ENCODE measurements at regions not wholly inside any gene's neighbourhood (a gene's known extent, or its start where the extent isn't known, plus 50 kb on each side); places are given as distances from the start of the nearest gene placed in this dataset.

DNA sequence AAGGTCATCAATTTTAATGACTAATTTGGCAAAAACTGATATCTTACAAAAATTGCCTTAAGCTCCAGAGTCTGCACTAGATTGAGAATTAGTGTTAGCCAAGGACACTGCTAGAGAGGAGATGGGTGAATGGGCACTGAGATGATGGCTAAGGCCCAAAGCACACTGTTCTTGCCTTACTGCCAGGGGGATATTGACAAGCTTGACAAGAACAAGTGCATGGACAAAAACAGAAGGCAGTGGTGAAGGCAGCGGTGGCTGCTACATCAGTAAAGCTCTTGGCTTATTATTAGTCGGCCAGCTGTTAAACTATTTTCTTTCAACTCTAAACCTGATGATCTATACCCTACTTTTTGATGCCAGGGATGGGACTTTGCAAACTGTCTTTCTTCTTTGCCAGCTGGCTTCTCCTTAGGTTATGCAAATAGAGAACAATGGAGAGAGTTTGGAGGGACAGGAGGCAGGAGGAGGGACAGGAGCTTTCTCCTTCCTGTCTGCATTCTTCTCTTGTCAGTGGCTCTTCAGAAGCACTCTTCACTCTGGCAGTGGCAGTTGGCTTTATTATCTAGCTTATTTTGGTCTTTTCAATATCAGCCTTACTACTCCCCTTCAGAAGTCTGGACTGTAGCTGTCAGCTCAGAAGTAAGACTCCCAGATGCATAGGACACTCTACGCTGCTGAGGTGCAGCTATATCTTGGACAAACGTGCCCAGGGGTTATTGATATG, 853.5 kb upstream of the TMPRSS15 start:
- Mint-ChIP-seq H3K9me3 (peaks cover 2 to 15% (median 5%) of the 10 kb centered on the region in 5 donors), H3K36me3 (no peaks in the 10 kb centered on the region), H3K27me3 (no peaks in the 10 kb centered on the region), H3K4me1 (no peaks in the 10 kb centered on the region), H3K4me3 (no peak overlapping the region), H3K27ac (no peak overlapping the region)
- Histone ChIP-seq H3K4me3 (ENCODE audit: low read length) (no peak overlapping the region), H3K27me3 (ENCODE audit: insufficient read depth, low read length, poor library complexity, severe bottlenecking) (no peaks in the 10 kb centered on the region), H3K9me3 (ENCODE audit: low read length) (no peaks in the 10 kb centered on the region), H3K36me3 (ENCODE audit: insufficient read depth, low read length) (no peaks in the 10 kb centered on the region), H3K4me1 (ENCODE audit: insufficient read depth, low read length) (no peaks in the 10 kb centered on the region), H3K27ac (ENCODE audit: low read depth, low read length) (no peak overlapping the region)
- ChIA-PET POLR2A (no interaction called here), CTCF (no interaction called here)
- DNase-seq: no peak

DNA sequence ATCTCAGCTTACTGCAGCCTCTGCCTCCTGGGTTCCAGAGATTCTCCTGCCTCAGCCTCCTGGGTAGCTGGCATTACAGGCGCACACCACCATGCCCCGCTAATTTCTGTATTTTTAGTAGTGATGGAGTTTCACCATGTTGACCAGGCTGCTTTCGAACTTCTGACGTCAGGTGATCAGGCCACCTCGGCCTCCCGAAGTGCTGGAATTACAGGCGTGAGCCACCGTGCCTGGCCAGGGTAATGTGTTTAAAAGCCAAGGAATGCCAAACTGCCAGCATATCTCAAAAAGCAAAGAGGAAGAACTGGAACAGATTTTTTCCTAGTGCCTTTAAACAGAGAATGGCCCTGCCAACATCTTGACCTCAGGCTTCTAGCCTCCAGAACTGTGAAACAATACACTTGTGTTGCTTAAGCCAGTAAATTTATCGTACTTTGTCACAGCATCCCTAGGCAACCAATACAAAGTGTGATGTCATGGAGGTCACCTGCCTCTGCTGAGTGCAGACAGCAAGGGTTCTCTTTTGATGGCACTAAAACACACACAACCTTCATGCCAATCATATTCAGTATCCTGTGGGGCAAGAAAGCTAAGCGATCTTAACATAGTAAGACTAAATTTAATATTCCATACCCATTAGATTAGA, 858.3 kb upstream of the TMPRSS15 start:
- no peak overlapping the region for H3K27ac Mint-ChIP-seq
- H3K27me3 Mint-ChIP-seq: no peaks in the 10 kb centered on the region
- no peaks in the 10 kb centered on the region for H3K4me1 Mint-ChIP-seq
- Histone ChIP-seq H3K4me3 (ENCODE audit: low read length) (no peak overlapping the region), H3K27ac (ENCODE audit: low read depth, low read length) (no peak overlapping the region), H3K4me1 (ENCODE audit: insufficient read depth, low read length) (no peaks in the 10 kb centered on the region), H3K36me3 (ENCODE audit: insufficient read depth, low read length) (no peaks in the 10 kb centered on the region), H3K27me3 (ENCODE audit: insufficient read depth, low read length, poor library complexity, severe bottlenecking) (no peaks in the 10 kb centered on the region), H3K9me3 (ENCODE audit: low read length) (no peaks in the 10 kb centered on the region)
- DNase-seq: no peak
- H3K4me3 Mint-ChIP-seq: no peak overlapping the region
- ChIA-PET CTCF (no interaction called here), POLR2A (no interaction called here)
- peaks cover 1 to 16% (median 7%) of the 10 kb centered on the region in 5 donors for H3K9me3 Mint-ChIP-seq
- H3K36me3 Mint-ChIP-seq: no peaks in the 10 kb centered on the region

DNA sequence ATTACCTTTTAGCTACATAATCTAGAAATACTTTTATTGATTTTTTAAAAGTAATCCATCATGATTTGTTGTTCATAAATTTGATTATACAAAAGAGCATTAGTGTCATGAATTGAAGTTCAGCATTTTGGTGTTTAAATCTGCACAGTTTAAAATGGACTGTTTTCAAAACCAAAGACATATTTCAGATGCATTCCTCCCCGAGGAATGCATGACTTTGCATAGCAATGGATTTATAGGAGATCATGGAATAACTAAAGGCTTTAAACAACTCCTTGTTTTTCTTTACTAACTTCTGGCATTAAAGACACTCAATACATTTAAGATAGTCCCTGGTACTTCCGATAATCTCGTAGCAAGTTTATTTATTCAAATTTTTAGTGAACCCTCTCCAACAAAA, 863.1 kb upstream of the TMPRSS15 start:
- Histone ChIP-seq H3K4me3 (ENCODE audit: low read length) (no peak overlapping the region), H3K27me3 (ENCODE audit: insufficient read depth, low read length, poor library complexity, severe bottlenecking) (no peaks in the 10 kb centered on the region), H3K9me3 (ENCODE audit: low read length) (no peaks in the 10 kb centered on the region), H3K4me1 (ENCODE audit: insufficient read depth, low read length) (no peaks in the 10 kb centered on the region), H3K27ac (ENCODE audit: low read depth, low read length) (no peak overlapping the region), H3K36me3 (ENCODE audit: insufficient read depth, low read length) (no peaks in the 10 kb centered on the region)
- H3K27ac Mint-ChIP-seq: no peak overlapping the region
- no peaks in the 10 kb centered on the region for H3K27me3 Mint-ChIP-seq
- H3K36me3 Mint-ChIP-seq: no peaks in the 10 kb centered on the region
- no peaks in the 10 kb centered on the region for H3K4me1 Mint-ChIP-seq
- no peak for DNase-seq
- peaks cover 0 to 17% (median 5%) of the 10 kb centered on the region in 5 donors for H3K9me3 Mint-ChIP-seq
- ChIA-PET POLR2A (no interaction called here), CTCF (no interaction called here)
- no peak overlapping the region for H3K4me3 Mint-ChIP-seq

DNA sequence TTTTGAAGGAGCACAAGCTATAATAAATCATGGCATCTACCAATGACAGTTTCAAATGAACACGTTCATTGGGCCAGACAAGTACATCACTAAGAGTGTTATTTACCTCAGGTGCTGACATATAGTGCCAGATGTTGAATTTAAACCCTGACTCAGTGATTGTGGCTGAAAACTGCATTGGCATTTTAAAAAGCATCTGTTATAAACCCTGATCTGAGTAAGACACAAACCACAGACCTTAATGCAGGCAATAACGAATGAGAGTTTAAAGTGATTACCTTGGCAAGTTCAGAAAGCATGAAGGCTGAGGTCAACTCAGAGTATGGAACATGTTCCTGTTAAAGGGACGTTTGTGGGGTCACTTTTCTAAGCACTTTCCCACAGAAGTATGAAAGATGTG, 865.1 kb upstream of the TMPRSS15 start:
- CTCF ChIA-PET: no interaction called here
- peaks cover 0 to 22% (median 5%) of the 10 kb centered on the region in 5 donors for H3K9me3 Mint-ChIP-seq
- H3K4me1 Mint-ChIP-seq: no peaks in the 10 kb centered on the region
- DNase-seq: no peak
- Histone ChIP-seq H3K36me3 (ENCODE audit: insufficient read depth, low read length) (no peaks in the 10 kb centered on the region), H3K27me3 (ENCODE audit: insufficient read depth, low read length, poor library complexity, severe bottlenecking) (no peaks in the 10 kb centered on the region), H3K9me3 (ENCODE audit: low read length) (no peaks in the 10 kb centered on the region), H3K4me1 (ENCODE audit: insufficient read depth, low read length) (no peaks in the 10 kb centered on the region), H3K4me3 (ENCODE audit: low read length) (no peak overlapping the region), H3K27ac (ENCODE audit: low read depth, low read length) (no peak overlapping the region)
- POLR2A ChIA-PET: no interaction called here
- H3K27ac Mint-ChIP-seq: no peak overlapping the region
- no peaks in the 10 kb centered on the region for H3K27me3 Mint-ChIP-seq
- no peaks in the 10 kb centered on the region for H3K36me3 Mint-ChIP-seq
- no peak overlapping the region for H3K4me3 Mint-ChIP-seq

DNA sequence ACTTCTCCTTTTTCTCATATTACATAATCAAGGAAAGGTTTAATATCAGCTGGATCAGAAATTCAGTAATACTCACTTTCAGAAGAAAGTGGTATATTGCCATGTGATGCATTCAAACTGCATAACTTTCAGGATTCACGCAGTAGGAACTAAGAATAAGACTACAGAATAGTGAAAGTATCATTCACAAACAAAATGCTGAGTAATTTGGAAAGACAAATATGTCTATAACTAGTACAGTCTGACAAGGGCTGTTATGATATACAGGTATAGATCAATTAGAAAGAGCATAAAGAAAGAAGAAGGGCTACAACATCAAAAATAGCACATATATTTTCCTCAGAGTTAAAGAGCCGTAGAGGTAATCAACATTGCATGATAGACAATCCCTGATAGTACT, 871.5 kb upstream of the TMPRSS15 start:
- ChIA-PET CTCF (no interaction called here), POLR2A (no interaction called here)
- Histone ChIP-seq H3K36me3 (ENCODE audit: insufficient read depth, low read length) (no peaks in the 10 kb centered on the region), H3K27ac (ENCODE audit: low read depth, low read length) (no peak overlapping the region), H3K27me3 (ENCODE audit: insufficient read depth, low read length, poor library complexity, severe bottlenecking) (no peaks in the 10 kb centered on the region), H3K4me3 (ENCODE audit: low read length) (no peak overlapping the region), H3K4me1 (ENCODE audit: insufficient read depth, low read length) (no peaks in the 10 kb centered on the region), H3K9me3 (ENCODE audit: low read length) (no peaks in the 10 kb centered on the region)
- Mint-ChIP-seq H3K27ac (no peak overlapping the region), H3K4me1 (no peaks in the 10 kb centered on the region), H3K27me3 (no peaks in the 10 kb centered on the region), H3K9me3 (peaks cover 1 to 42% (median 9%) of the 10 kb centered on the region in 5 donors), H3K36me3 (no peaks in the 10 kb centered on the region), H3K4me3 (no peak overlapping the region)
- no peak for DNase-seq

DNA sequence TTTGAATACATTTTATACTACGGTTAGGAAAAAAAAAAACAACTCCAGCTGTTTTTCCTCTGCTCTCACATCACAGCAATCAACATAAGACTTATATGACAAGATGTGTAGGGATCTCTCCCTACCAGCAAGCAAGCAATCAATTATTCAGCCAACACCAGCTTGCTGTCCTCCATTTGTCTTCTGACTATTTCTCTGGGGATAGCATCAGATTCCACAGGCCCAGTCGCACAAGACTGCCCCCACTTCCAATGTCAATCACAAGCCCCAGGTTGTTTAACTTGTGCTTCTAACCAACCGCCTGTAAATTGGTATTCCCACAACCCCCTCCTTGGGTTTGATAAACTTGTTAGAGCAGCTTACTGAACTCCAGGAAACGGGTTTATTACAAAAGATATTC, 873.1 kb upstream of the TMPRSS15 start:
- Mint-ChIP-seq H3K27ac (no peak overlapping the region), H3K9me3 (peaks cover 1 to 35% (median 9%) of the 10 kb centered on the region in 5 donors), H3K4me1 (no peaks in the 10 kb centered on the region), H3K27me3 (no peaks in the 10 kb centered on the region), H3K4me3 (no peak overlapping the region), H3K36me3 (no peaks in the 10 kb centered on the region)
- no peak for DNase-seq
- no peak overlapping the region for H3K4me3 ChIP-seq (ENCODE audit: low read length)
- no peaks in the 10 kb centered on the region for H3K36me3 ChIP-seq (ENCODE audit: insufficient read depth, low read length)
- ChIA-PET CTCF (no interaction called here), POLR2A (no interaction called here)
- H3K9me3 ChIP-seq (ENCODE audit: low read length): no peaks in the 10 kb centered on the region
- H3K27ac ChIP-seq (ENCODE audit: low read depth, low read length): no peak overlapping the region
- H3K27me3 ChIP-seq (ENCODE audit: insufficient read depth, low read length, poor library complexity, severe bottlenecking): no peaks in the 10 kb centered on the region
- H3K4me1 ChIP-seq (ENCODE audit: insufficient read depth, low read length): no peaks in the 10 kb centered on the region

DNA sequence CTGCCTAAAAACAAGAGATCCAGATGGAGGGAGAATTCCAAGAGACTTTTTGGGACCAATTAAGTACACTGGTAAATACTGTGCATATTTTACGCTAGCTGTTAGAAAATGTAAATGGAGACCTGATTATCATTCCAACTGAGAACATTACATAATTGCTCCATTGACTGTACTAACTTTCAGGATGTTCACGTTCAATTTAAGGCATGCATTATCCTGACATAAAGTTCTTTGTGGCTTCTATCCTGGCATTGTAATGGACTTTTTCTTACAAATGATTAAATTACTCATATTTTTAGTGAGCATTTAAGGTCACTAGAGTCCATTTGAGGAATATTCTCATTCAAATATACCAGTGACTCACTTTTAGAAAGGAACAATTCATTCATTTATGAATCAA, 883.3 kb upstream of the TMPRSS15 start:
- Histone ChIP-seq H3K27ac (ENCODE audit: low read depth, low read length) (no peak overlapping the region), H3K27me3 (ENCODE audit: insufficient read depth, low read length, poor library complexity, severe bottlenecking) (no peaks in the 10 kb centered on the region), H3K4me3 (ENCODE audit: low read length) (no peak overlapping the region), H3K4me1 (ENCODE audit: insufficient read depth, low read length) (no peaks in the 10 kb centered on the region), H3K9me3 (ENCODE audit: low read length) (no peaks in the 10 kb centered on the region), H3K36me3 (ENCODE audit: insufficient read depth, low read length) (no peaks in the 10 kb centered on the region)
- H3K4me1 Mint-ChIP-seq: no peaks in the 10 kb centered on the region
- CTCF ChIA-PET: no interaction called here
- H3K9me3 Mint-ChIP-seq: peaks cover 0 to 17% (median 9%) of the 10 kb centered on the region in 5 donors
- no peak overlapping the region for H3K4me3 Mint-ChIP-seq
- DNase-seq: no peak
- H3K27me3 Mint-ChIP-seq: peaks cover 0 to 2% of the 10 kb centered on the region in 2 donors
- POLR2A ChIA-PET: no interaction called here
- H3K27ac Mint-ChIP-seq: no peak overlapping the region
- no peaks in the 10 kb centered on the region for H3K36me3 Mint-ChIP-seq

DNA sequence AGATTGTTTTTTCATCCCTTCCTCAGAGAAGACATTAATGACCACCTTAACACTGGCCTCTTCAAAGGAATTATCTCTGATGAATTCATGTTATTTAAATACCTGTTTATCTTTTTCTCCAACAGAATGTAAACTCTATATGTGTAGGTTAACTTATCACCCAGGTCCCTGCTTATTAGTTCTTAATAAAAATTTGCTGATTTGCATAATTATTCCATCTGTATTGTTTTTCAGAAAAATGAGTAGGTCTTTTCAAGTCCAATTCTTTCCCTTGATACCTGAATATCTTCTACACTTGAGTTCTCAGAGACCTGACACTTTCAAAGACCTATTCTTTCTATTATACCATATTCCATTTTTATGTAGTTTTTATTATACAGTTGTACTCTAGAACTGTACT, 886.7 kb upstream of the TMPRSS15 start:
- Histone ChIP-seq H3K4me3 (ENCODE audit: low read length) (no peak overlapping the region), H3K9me3 (ENCODE audit: low read length) (no peaks in the 10 kb centered on the region), H3K36me3 (ENCODE audit: insufficient read depth, low read length) (no peaks in the 10 kb centered on the region), H3K4me1 (ENCODE audit: insufficient read depth, low read length) (no peaks in the 10 kb centered on the region), H3K27ac (ENCODE audit: low read depth, low read length) (no peak overlapping the region), H3K27me3 (ENCODE audit: insufficient read depth, low read length, poor library complexity, severe bottlenecking) (no peaks in the 10 kb centered on the region)
- DNase-seq: no peak
- Mint-ChIP-seq H3K27me3 (peaks cover 0 to 2% of the 10 kb centered on the region in 2 donors), H3K9me3 (peaks cover 4 to 33% (median 13%) of the 10 kb centered on the region in 5 donors), H3K36me3 (no peaks in the 10 kb centered on the region), H3K4me3 (no peak overlapping the region), H3K4me1 (no peaks in the 10 kb centered on the region), H3K27ac (peak overlapping the region in 1 of 8 donors; percentile 61)
- ChIA-PET CTCF (no interaction called here), POLR2A (no interaction called here)
